UCSD-AML1 (cell line): ENCODE measurements at regions not wholly inside any gene's neighbourhood (a gene's known extent, or its start where the extent isn't known, plus 50 kb on each side); places are given as distances from the start of the nearest gene placed in this dataset.
A peak's percentile ranks its signal among the peaks of the same experiment; 100 is the strongest.

Experiments
- DNase-seq: peaks from one replicate; lab custom pipeline; 2025; ENCODE audit not compliant: unreplicated experiment; lab: John Stamatoyannopoulos, UW

- no peak for DNase-seq
Observed at GRCh38 chr19:46911456-46911855, 50.7 kb downstream of the ARHGAP35 start.

GRCh38 chr19:46913198-46913851 lies 52.5 kb downstream of the ARHGAP35 start:
- DNase-seq: no peak

- DNase-seq: no peak
Observed at GRCh38 chr19:46913852-46914430, 53.1 kb downstream of the ARHGAP35 start.

- DNase-seq: no peak
Observed at GRCh38 chr19:46915386-46915785, 54.6 kb downstream of the ARHGAP35 start.

- no peak for DNase-seq
Observed at GRCh38 chr19:46917002-46917401, 56.2 kb downstream of the ARHGAP35 start.

GRCh38 chr19:46919324-46919723 lies 58.5 kb downstream of the ARHGAP35 start:
- DNase-seq: no peak

- DNase-seq: no peak
Observed at GRCh38 chr19:46920362-46920761, 59.6 kb downstream of the ARHGAP35 start.

GRCh38 chr19:46921071-46921470 lies 60.3 kb downstream of the ARHGAP35 start:
- no peak for DNase-seq

GRCh38 chr19:46922465-46922864 lies 61.7 kb downstream of the ARHGAP35 start:
- no peak for DNase-seq

- DNase-seq: peak; percentile 17
Observed at GRCh38 chr19:46924874-46925547, 64.2 kb downstream of the ARHGAP35 start.

GRCh38 chr19:46925548-46925950 lies 64.8 kb downstream of the ARHGAP35 start:
- DNase-seq: no peak

GRCh38 chr19:46926170-46927071 lies 65.6 kb downstream of the ARHGAP35 start:
- DNase-seq: no peak

GRCh38 chr19:46927106-46927505 lies 66.3 kb downstream of the ARHGAP35 start:
- DNase-seq: no peak

GRCh38 chr19:46927893-46928292 lies 67.1 kb downstream of the ARHGAP35 start:
- no peak for DNase-seq

GRCh38 chr19:46928951-46929350 lies 68.2 kb downstream of the ARHGAP35 start:
- no peak for DNase-seq

- no peak for DNase-seq
Observed at GRCh38 chr19:46931202-46931601, 70.4 kb downstream of the ARHGAP35 start.

GRCh38 chr19:46932346-46932745 lies 71.5 kb downstream of the ARHGAP35 start:
- DNase-seq: no peak

- no peak for DNase-seq
Observed at GRCh38 chr19:46935066-46935663, 74.4 kb downstream of the ARHGAP35 start.

GRCh38 chr19:46943150-46943946 lies 76.3 kb upstream of the NPAS1 start:
- DNase-seq: no peak

GRCh38 chr19:46944123-46944748 lies 75.4 kb upstream of the NPAS1 start:
- DNase-seq: no peak
